KMS-11 (cell line): ENCODE measurements at regions not wholly inside any gene's neighbourhood (a gene's known extent, or its start where the extent isn't known, plus 50 kb on each side); places are given as distances from the start of the nearest gene placed in this dataset.

Source experiments
- H2AFZ ChIP-seq: fragments of 200-600 bp; sonication (generic); 2 replicates; pipeline ENCODE4 v1.6.1; 2016; ENCODE audit warnings: antibody characterized with exemption, mixed run types, low read depth
- H3K27ac ChIP-seq: fragments of 200-600 bp; sonication (generic); 2 replicates; pipeline ENCODE4 v1.6.1; 2016; ENCODE audit warnings: mild to moderate bottlenecking, mixed run types
- H3K27me3 ChIP-seq: fragments of 200-600 bp; sonication (generic); 2 replicates; pipeline ENCODE4 v1.6.1; 2017; ENCODE audit warnings: mild to moderate bottlenecking, low read depth, mixed run types, moderate library complexity; ENCODE audit not compliant: insufficient read depth
- H3K36me3 ChIP-seq: fragments of 200-600 bp; sonication (generic); 2 replicates; pipeline ENCODE4 v1.6.1; 2017; ENCODE audit warnings: mild to moderate bottlenecking, mixed run types; ENCODE audit not compliant: insufficient read depth
- H3K4me1 ChIP-seq: fragments of 200-600 bp; sonication (generic); 2 replicates; pipeline ENCODE4 v1.6.1; 2016; ENCODE audit warnings: mild to moderate bottlenecking, low read depth, mixed run types; ENCODE audit not compliant: poor library complexity, severe bottlenecking
- H3K4me2 ChIP-seq: fragments of 200-600 bp; sonication (generic); 2 replicates; pipeline ENCODE4 v1.7.0; 2016; ENCODE audit warnings: mild to moderate bottlenecking, mixed run types
- H3K4me3 ChIP-seq: fragments of 200-600 bp; sonication (generic); IDR thresholded peaks from 2 replicates; pipeline ENCODE4 v1.6.1; 2017; ENCODE audit warnings: low read depth, low read length, mixed read lengths; ENCODE audit not compliant: insufficient read depth
- H3K79me2 ChIP-seq: fragments of 200-600 bp; sonication (generic); 2 replicates; pipeline ENCODE4 v1.6.1; 2016; ENCODE audit warnings: low read depth, mixed run types; ENCODE audit not compliant: insufficient read depth
- H3K9ac ChIP-seq: fragments of 200-600 bp; sonication (generic); 2 replicates; pipeline ENCODE4 v1.6.1; 2016; ENCODE audit warnings: mild to moderate bottlenecking, mixed run types
- H4K20me1 ChIP-seq: fragments of 200-600 bp; sonication (generic); 2 replicates; pipeline ENCODE4 v1.6.1; 2016; ENCODE audit warnings: mild to moderate bottlenecking, mixed run types; ENCODE audit not compliant: insufficient read depth
- CTCF ChIP-seq: fragments of 200-600 bp; sonication (generic); conservative IDR thresholded peaks from 2 replicates; pipeline ENCODE4 v1.6.1; 2017; ENCODE audit warnings: low read depth, mild to moderate bottlenecking, antibody characterized with exemption, low read length, moderate library complexity, mixed read lengths

GRCh38 chr15:87496795-87497194, 759.7 kb downstream of the NTRK3 start:
- Histone ChIP-seq H3K27me3 (no peaks in the 10 kb centered on the region), H3K4me2 (no peak overlapping the region), H3K9ac (no peak overlapping the region), H3K27ac (no peak overlapping the region), H4K20me1 (no peaks in the 10 kb centered on the region), H3K36me3 (no peaks in the 10 kb centered on the region), H3K4me3 (no peak overlapping the region), H3K79me2 (no peaks in the 10 kb centered on the region), H2AFZ (no peak overlapping the region), H3K4me1 (no peaks in the 10 kb centered on the region)
- no peak for TF ChIP-seq CTCF

GRCh38 chr15:87496109-87496508, 760.4 kb downstream of the NTRK3 start:
- Histone ChIP-seq H3K4me2 (no peak overlapping the region), H3K36me3 (no peaks in the 10 kb centered on the region), H2AFZ (no peak overlapping the region), H3K27me3 (no peaks in the 10 kb centered on the region), H3K27ac (no peak overlapping the region), H3K4me3 (no peak overlapping the region), H3K4me1 (no peaks in the 10 kb centered on the region), H3K79me2 (no peaks in the 10 kb centered on the region), H3K9ac (no peak overlapping the region), H4K20me1 (no peaks in the 10 kb centered on the region)
- TF ChIP-seq CTCF = no peak

GRCh38 chr15:87493803-87494202, 762.7 kb downstream of the NTRK3 start:
- H3K4me1 ChIP-seq = no peaks in the 10 kb centered on the region
- H4K20me1 ChIP-seq = no peaks in the 10 kb centered on the region
- no peak overlapping the region for H3K9ac ChIP-seq
- no peak overlapping the region for H2AFZ ChIP-seq
- H3K27me3 ChIP-seq = no peaks in the 10 kb centered on the region
- TF ChIP-seq CTCF = no peak
- H3K4me3 ChIP-seq = no peak overlapping the region
- H3K4me2 ChIP-seq = no peak overlapping the region
- H3K27ac ChIP-seq = no peak overlapping the region
- H3K36me3 ChIP-seq = no peaks in the 10 kb centered on the region
- no peaks in the 10 kb centered on the region for H3K79me2 ChIP-seq

- no peaks in the 10 kb centered on the region for H3K27me3 ChIP-seq
- H3K4me2 ChIP-seq = no peak overlapping the region
- TF ChIP-seq CTCF = no peak
- no peak overlapping the region for H2AFZ ChIP-seq
- H3K4me1 ChIP-seq = no peaks in the 10 kb centered on the region
- no peak overlapping the region for H3K4me3 ChIP-seq
- no peaks in the 10 kb centered on the region for H3K79me2 ChIP-seq
- no peak overlapping the region for H3K9ac ChIP-seq
- H4K20me1 ChIP-seq = no peaks in the 10 kb centered on the region
- no peaks in the 10 kb centered on the region for H3K36me3 ChIP-seq
- H3K27ac ChIP-seq = no peak overlapping the region
These were observed 764.2 kb downstream of the NTRK3 start for GRCh38 chr15:87492321-87492720.

GRCh38 chr15:87490666-87491065, 765.9 kb downstream of the NTRK3 start:
- Histone ChIP-seq H3K4me1 (no peaks in the 10 kb centered on the region), H3K27me3 (no peaks in the 10 kb centered on the region), H3K79me2 (no peaks in the 10 kb centered on the region), H3K9ac (no peak overlapping the region), H3K36me3 (no peaks in the 10 kb centered on the region), H2AFZ (no peak overlapping the region), H3K4me2 (no peak overlapping the region), H3K4me3 (no peak overlapping the region), H3K27ac (no peak overlapping the region), H4K20me1 (no peaks in the 10 kb centered on the region)
- no peak for TF ChIP-seq CTCF
